Endothelial cell of umbilical vein (primary cell): ENCODE measurements at regions not wholly inside any gene's neighbourhood (a gene's known extent, or its start where the extent isn't known, plus 50 kb on each side); places are given as distances from the start of the nearest gene placed in this dataset.

Source experiments
- CTCF ChIP-seq, 2 donors: IDR thresholded peaks; 1 replicate in 1 of 2; 2 replicates in 1 of 2; pipeline ENCODE4 v1.5.1; 2011; ENCODE audit warnings: low read length in 2 of 2, mild to moderate bottlenecking in 2 of 2, moderate library complexity in 2 of 2, control low read depth in 1 of 2, inconsistent platforms in 1 of 2, low read depth in 1 of 2; ENCODE audit not compliant: insufficient read depth in 1 of 2; ENCODE audit errors: extremely low read depth in 1 of 2
- FOS ChIP-seq: IDR thresholded peaks from 2 replicates; pipeline ENCODE4 v1.6.1; 2011; ENCODE audit warnings: mild to moderate bottlenecking, low read length, moderate library complexity, borderline replicate concordance; ENCODE audit not compliant: insufficient read depth
- MAX ChIP-seq: IDR thresholded peaks from 2 replicates; pipeline ENCODE4 v1.6.1; 2011; ENCODE audit not compliant: insufficient read depth, insufficient read length
- MYC ChIP-seq: IDR thresholded peaks from one replicate; pipeline ENCODE4 v1.6.1; 2011; ENCODE audit warnings: mild to moderate bottlenecking, low read depth, low read length
- POLR2AphosphoS5 ChIP-seq: IDR thresholded peaks from 2 replicates; pipeline ENCODE4 v1.6.1; 2012; ENCODE audit warnings: low read depth, mild to moderate bottlenecking, control low read depth, low read length, moderate library complexity; ENCODE audit not compliant: insufficient read depth

- TF ChIP-seq FOS: no peak
- no peak for TF ChIP-seq POLR2AphosphoS5
- TF ChIP-seq MYC: no peak
- TF ChIP-seq CTCF (IDR thresholded peaks at IDR 0.05; ENCODE audit: extremely low read depth in 1 of 2, insufficient read depth in 1 of 2, low read depth in 1 of 2, low read length in 2 of 2): no peak
- no peak for TF ChIP-seq MAX
Measured at GRCh38 chr21:17458279-17458678, 54.6 kb upstream of the CXADR start.
